Neural progenitor cell (in vitro differentiated cells): ENCODE measurements at regions not wholly inside any gene's neighbourhood (a gene's known extent, or its start where the extent isn't known, plus 50 kb on each side); places are given as distances from the start of the nearest gene placed in this dataset.

Experiments used
- EZH2 ChIP-seq: fragments of 200-600 bp; sonication (generic); IDR thresholded peaks from 2 replicates; pipeline ENCODE4 v1.6.1; 2017; ENCODE audit warnings: antibody characterized with exemption, mild to moderate bottlenecking, moderate library complexity
- TF ChIP-seq, protein P1 (sequence below): fragments of 200-600 bp; sonication (generic); IDR thresholded peaks from 2 replicates; pipeline ENCODE4 v1.5.1; 2017; ENCODE audit warnings: antibody characterized with exemption, mild to moderate bottlenecking

DNA sequence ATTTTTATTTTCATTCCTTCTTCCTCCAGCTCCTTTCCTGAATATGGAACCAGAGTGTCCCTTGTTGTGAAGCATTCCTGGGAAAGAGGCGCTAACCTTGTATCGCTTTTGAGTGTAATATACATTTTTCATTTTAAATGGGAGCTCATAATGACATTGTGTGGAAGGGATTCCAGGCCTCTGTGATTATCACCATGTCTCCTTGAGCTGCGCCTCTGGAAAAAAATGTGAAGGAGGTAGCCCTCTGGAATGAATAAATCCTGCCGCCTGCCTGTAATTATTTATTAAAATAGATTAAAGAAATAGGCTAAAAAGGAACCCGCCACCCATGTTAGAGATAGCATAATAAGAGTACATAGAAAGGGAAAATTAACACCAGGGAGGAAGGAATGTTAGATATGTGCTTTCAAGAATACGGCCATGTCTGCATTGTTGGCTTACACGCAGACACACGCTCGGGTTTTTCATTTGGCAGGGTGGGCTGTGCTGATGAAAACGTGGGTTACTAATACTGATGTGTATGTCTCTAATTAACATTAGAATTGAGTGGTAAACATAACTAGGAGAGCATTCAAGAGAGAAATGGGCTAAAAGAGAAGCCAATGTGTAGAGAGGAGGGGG, 138.5 kb downstream of the LINC00237 start:
- TF ChIP-seq, protein P1, sequence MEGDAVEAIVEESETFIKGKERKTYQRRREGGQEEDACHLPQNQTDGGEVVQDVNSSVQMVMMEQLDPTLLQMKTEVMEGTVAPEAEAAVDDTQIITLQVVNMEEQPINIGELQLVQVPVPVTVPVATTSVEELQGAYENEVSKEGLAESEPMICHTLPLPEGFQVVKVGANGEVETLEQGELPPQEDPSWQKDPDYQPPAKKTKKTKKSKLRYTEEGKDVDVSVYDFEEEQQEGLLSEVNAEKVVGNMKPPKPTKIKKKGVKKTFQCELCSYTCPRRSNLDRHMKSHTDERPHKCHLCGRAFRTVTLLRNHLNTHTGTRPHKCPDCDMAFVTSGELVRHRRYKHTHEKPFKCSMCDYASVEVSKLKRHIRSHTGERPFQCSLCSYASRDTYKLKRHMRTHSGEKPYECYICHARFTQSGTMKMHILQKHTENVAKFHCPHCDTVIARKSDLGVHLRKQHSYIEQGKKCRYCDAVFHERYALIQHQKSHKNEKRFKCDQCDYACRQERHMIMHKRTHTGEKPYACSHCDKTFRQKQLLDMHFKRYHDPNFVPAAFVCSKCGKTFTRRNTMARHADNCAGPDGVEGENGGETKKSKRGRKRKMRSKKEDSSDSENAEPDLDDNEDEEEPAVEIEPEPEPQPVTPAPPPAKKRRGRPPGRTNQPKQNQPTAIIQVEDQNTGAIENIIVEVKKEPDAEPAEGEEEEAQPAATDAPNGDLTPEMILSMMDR, result no peak
- no peak for TF ChIP-seq EZH2
